DMS 273 treated with DMSO at 0.1 percent for 48 hours (cell line): ENCODE measurements at regions not wholly inside any gene's neighbourhood (a gene's known extent, or its start where the extent isn't known, plus 50 kb on each side); places are given as distances from the start of the nearest gene placed in this dataset.

ENCODE experiments used
- DNase-seq: peaks from one replicate; lab custom pipeline; 2025; lab: John Stamatoyannopoulos, UW

DNA sequence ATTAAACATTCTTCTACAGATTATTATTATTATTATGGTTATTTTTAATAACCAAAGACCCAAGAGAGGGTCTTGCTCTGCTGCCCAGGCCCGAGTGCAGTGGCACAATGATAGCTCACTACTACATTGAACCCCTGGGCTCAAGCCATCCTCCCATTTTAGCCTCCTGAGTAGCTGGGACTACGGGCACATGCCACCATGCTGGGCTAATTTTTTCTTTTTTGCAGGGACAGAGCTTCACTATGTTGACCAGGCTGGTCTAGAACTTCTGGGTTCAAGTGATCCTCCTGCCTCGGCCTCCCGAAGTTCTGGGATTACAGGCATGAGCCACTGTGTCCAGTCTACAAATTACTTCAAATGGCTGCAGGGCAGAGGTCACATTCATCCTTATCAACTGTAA is 179.8 kb downstream of the KCNRG start:
- DNase-seq, result no peak

DNA sequence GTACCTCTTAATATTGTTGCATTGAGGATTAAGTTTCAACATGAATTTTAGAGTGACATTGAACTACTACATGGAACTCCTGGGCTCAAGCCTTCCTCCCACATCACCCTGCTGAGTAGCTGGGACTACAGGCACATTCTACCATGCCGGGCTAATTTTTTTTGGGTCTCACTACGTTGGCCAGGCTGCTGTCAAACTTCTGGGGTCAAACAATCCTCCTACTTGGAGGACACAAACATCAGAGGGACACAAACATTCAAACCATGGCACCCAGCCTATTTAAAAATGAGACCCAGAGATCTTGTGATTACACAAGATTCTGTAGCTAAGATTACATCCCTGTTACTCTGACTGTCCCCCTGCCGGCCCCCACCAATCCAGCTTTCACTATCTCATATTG is 180.9 kb downstream of the KCNRG start:
- DNase-seq, result no peak

DNA sequence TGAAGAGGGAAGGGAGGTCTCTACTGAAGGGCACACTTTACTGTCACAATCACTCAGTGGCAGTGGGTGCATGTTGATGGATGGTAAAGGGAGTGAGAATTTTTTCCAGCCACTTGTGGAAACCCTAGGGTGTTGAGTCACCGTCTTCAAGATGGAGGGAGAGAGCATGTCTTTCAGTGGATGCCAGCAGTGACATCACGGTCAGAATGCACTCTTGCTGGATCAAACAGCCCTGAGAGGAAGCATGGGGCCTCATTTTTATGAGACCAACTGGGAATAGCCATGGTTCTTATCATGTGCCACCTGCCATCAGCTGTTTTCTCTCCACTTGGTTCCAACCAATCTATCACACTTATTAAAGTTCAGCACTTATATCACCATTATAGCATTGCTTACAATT is 182.5 kb downstream of the KCNRG start:
- no peak for DNase-seq

DNA sequence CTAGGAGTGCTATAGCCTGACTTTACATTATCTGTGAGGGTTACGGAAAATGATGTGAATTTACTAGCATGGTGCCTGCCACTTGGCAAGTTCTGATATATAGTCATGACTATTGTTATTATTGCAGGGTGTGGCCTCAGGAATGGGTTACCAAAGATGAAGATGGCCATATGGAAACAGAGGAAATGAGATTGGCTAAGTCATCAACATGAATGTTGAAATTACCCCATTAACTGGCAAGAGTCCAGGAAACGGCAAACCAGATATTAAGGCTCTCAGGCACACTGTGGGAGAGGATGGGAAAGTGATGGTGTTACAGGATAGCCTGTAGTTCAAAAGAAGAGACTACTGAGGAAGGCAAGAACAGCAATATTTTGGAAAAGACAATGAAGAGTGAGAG is 183.3 kb downstream of the KCNRG start:
- no peak for DNase-seq

DNA sequence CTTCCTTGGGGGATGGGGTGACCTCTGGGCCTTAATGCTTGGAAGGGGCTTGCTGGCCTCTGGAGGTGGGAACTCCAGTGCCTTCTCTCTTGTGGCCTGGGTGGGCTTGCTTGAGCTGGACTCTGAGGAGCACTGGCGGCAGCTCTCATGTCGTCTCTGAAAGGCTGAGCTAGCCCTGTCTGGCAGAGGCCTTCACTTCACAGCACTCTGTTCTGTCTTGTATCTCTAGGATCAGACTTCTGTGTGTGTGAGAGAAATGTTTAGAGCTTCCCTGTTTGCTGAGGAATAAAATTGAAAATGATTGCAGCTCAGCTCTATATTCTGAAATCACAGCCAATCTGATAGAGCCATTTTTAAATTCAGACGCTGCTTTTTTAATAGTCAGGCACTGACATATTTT is 185.3 kb downstream of the KCNRG start:
- no peak for DNase-seq

DNA sequence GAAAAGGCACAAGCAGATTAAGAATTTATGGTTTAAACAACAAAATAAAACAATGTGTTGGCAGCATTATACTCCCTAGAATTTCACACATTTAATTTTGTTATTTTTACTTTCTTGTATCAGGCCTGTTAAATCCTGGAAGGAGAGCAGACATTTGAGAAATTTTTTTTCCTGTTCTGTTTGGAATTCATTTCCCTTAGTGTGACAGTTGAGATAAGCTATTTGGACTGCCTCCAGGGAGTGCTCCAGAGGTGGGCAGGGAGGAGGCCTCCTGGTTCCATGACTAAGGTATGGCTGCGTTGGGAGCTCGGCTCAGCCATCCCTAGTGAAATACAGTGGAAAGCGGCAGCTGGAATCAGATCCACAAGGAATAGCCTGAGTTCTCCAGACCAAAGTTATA is 185.7 kb downstream of the KCNRG start:
- DNase-seq, result no peak

DNA sequence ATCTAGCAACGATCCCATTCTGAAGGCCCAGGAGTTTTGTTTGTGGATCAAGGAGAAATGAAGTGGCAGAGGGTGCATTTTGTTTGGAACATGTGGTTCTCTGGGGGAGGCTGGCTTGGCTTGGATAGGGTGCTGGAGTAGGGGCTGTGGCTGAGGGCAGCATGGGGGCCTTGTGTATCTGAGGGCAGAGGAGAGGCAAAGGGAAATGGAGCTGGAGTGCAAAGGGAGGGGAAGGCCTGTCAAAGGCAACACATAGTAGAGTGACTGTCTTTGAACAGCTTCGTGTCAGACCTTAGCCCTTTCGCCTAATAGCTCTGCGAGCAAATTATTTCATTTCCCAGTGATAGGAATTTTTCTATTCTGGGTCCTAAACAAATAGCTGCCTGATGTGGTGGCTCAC is 187.2 kb downstream of the KCNRG start:
- DNase-seq, result no peak

DNA sequence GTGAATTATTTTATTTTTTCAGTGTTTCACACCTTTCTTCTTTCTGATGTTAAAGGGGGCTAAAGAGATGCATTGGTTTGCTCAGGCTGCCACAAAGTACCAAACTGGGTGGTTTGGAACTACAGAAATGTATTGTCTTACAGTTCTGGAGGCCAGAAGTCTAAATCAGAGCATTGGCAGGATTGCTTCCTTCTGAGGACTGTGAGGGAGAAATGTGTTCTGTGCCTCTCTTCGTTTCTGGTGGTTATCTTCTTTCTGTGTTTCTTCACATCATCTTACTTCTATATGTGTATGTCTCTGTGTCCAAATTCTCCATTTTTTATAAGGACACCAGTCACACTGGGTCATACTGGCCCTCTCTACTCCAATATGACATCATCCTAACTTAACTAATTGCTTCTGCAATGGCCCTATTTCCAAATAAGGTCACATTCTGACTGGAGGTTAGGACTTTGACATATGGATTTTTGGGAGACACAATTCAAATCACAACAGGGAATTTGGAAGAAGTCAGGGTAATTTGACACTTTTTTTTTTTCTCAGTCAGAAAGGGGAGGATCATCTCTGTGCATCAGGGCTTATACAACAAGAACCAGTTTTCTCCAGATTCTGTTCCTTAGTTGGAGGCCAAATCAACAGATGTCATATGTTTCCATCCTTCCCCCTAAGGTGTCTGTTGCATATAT is 188.2 kb downstream of the KCNRG start:
- no peak for DNase-seq

DNA sequence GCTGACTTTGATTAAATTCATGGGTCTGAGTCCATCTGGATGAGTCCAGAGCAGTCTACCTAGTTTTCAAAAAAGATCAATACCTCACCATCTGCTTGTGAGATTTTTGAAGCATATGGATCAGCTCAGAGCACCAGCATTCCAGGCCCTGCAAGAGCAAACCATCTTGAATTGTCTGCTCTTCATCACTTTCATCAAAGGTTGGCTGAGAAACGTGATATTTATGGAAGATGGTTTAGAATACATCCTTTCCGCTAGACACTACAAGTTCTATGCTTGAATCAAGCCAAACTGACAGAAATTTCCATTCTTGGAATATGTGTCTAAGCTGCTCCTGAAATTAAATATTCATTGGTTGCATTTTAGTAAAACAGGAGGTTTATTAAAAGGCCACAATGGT is 190.3 kb downstream of the KCNRG start:
- DNase-seq, result no peak

DNA sequence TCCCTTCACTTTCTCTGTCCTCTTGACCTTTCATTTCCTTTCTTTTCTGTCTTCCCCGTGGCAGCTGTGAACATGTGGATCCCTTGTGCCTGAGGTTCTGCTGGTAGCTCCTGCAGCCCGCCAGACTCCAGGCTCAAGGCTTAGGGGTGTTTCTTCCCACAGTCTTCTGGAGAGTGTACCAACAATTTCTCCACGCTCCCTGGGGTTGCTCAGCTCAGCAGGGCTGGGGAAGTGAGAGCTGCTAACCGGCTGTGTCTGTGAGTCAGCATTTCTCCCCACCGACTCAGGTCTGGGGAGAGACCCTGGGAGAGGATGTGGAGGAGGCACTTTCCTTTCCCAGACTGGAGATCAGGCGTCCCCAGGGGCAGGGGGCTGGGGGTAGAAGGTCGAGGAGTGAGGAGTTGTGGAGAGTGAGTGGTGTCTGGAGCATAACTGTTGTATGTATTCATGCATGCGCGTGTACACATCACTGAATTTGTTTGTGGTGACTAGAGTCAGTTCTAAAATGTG is 193.6 kb downstream of the KCNRG start:
- no peak for DNase-seq

DNA sequence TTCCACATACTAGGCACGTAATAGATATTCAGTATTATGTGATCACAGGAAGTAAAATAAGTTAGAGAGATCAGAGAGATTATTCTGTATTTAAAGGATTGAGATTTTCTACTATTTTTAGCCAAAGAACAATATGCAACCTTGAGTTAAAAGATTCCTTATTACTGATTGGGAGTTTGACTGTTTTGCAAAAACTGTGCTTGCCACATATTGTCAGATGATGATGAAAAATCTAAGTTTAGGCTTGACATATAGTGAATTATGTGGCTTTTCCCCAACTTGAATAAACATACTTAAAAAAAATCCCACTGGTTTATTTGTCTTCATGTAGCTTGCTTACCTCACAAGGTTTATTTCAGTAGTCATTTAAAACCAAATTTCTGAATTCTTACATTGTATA is 194.4 kb downstream of the KCNRG start:
- no peak for DNase-seq

DNA sequence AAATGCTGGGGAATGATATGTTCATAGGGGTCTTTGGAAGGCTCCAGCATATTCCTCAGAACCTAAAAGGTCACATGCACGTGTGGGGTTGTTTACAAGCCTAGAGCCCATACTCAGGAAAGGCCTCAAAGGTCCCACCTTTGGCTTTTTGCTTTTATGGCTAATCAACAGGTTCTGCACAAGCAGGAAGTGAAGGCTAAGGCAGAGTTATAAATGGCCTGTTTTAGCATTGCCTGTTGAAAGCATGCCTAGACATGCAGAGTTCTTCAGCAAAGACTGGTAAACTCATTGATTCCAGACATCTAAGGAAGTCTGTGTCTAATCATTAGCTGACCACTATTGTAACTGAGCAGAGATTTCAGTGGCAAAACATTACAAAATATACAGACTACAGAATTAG is 198.3 kb downstream of the KCNRG start:
- no peak for DNase-seq

DNA sequence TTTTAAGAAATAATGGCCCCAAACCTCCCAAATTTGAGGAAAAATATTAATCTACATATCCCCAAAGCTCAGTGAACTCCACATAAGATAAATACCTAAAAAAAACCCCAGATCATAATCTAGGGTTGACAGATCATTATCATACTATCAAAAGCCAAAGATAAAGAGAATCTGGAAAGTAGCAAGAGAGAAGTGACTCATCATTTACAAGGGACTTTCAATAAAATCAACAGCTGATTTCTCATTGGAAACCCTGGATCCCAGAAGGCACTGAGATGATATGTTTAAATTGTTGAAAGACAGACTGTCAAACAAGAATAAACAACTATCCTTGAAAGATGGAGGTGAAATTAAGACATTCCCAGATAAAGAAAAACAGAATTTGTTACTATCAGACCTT is 199.3 kb downstream of the KCNRG start:
- no peak for DNase-seq

DNA sequence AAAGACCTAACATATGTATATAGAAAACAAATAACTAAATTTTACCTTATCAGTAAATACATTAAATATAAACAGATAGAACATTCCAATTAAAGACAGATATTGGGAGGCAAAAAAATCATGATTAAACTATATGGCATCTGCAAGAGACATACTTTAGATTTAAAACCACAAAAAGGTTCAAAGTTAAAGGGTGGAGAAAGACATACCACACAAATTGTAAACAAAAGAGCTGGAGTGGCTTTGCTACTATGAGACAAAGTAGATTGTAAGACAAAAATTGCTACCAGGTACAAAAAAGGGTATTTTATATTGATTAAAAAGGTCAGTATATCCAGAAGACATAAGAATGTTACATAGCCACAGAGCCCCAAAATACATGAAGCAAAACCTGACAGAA is 200.2 kb downstream of the KCNRG start:
- DNase-seq, result no peak

DNA sequence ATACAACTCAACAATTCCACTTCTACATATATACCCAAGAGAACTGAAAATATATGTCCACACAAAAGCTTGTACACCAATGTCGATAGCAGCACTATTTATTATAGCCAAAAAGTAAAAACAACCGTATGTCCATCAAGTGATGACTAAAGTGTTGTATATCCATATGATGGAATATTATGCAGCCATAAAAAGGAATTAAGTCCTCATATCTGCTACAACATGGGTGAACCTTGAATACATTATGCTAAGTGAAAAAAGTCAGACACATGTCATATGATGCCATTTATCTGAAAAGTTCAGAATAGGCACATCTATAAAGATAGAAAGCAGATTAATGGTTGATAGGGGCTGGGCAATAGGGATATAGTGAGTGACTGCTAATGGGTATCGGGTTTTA is 204.5 kb downstream of the KCNRG start:
- DNase-seq, result no peak

DNA sequence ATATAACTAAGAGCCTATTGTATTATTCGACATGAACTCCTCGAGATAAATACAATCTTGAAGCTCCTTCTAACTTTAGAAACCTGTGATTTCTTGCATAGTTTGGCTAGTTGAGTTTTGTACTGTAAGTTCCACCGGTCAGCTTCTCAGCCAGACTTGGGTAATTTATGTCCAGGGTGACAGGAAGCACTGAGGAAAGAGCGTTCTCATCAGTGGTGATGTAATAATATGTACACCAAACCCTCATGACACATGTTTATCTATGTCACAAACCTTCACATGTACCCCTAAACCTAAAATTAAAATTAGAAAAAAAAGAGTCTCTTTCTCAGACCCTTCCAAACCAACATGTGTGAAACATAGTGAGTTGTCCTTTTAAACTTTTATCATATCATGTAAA is 205.7 kb downstream of the KCNRG start:
- no peak for DNase-seq

DNA sequence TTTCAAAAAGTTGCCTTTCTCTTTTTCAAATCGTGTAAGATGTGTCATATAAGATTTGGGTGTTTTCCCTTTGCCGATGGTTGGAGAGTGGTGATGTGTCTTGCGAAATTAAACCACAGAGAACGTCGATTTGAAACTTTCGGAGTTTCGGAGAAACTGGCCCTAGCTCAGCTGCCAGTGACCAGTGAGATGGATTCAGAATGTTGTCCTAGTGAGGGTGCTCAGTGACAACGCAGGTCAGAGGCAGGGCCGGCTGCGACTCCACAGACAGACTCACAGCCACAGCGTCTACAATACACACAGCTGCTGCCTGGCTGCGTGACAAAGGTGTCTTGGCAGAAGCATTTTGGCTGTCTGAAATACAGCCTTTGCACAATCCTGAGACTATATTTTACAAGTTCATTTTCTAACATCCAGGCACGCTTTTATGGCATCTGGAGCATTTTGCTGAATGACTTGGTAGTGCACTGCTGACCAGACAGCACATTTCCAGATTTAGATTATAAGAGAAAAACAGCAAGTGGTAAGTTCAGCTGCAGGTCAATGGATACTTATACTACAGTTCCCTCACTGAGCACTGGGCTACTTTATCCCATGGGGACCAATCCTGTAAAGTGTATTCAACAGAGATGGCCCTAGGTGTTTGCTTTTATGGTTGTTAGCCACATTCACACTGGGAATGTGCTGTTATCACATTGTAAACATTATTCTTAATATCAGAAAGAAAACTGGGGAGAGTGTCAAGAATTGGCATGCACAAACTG is 207.5 kb downstream of the KCNRG start:
- DNase-seq, result no peak

DNA sequence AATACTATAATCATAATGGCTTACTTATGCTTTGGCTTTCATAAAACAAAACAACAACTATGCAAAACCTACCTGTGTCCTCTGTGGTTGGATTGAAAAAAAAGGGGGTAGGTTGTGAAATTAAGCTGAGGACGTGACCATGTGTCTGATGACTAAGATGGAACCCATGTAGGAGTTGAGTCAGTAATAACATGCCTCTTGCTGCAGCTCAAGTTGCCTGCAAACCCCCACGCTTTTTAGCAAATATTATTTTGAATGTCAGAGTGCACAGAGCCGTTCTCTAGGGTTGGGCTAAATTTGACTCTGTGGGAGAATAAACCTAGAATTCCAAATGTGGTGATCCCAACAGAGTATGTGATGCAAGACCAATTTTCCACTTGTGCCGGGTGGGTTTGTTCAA is 209.3 kb downstream of the KCNRG start:
- no peak for DNase-seq

DNA sequence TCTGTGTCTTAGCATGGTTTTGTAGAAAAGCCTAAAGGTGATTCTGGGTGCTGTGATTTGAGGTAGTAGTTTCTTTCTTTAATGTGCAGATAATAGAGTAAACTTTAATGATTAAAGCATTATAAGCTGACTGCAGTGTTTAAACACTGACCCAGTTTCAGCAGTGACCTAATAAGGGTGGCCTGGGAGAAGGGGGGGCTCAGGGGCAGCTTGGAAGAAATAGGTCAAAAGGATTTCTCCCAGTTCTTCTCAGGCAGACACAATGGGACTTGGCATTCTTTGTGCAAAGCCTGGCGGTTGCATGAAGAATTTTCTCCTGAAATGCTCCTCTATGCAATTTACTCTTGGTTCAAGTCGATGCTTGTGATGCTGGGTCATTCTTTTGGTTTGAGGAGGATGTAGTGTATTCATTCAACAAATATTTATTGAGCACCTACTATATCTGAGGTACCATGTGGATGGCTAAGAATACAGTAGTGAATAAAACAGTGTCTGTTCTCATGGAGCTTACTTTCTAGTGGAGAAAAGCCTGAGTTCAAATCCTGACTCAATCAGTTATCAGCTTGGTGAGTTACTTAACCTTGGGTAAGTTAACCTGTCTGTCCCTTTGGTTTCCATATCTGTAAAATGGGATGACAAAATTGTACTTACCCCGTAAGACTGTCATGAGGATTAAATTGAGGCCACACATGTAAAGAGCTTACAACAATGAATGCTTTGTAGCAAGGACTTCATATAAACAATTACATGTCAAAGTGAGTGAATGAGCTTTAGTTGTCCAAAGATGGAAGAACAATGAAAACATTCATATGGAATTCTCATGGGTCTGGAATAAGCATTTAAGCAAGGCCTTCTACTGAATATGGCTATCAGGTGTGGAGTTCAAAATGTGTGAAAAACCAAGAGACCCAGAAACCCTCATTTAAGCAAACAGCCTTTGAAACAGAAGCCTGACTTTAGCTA is 210.2 kb downstream of the KCNRG start:
- DNase-seq, result no peak

DNA sequence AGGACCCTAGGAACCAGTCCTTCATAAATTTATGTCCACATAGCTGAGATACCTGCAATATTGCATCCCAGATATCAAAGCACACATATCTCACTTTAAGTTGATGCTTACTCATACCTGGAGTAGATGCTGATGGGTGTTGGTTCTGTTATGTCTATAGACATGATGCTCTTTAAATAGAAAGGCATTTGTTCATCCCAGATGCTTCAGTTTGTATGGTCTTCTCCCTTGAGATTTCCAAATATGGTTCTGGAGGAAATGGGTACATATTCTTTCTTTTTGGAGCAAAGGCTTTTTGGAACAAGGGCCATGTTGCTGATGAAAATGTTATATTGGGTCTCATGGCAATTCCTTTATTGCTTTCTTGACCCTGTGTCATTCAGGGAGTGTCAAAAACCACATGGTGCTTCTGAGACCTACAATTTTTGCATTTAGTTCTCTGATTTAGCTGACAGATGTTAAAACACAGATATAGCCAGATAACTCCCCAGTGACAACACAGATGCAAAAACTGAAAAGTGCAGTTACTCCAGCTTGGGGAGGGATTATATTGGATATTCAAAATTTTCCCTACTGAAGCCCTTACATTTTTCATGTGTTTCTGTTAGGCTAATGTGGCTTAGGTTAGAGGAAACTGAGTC is 211.4 kb downstream of the KCNRG start:
- no peak for DNase-seq

DNA sequence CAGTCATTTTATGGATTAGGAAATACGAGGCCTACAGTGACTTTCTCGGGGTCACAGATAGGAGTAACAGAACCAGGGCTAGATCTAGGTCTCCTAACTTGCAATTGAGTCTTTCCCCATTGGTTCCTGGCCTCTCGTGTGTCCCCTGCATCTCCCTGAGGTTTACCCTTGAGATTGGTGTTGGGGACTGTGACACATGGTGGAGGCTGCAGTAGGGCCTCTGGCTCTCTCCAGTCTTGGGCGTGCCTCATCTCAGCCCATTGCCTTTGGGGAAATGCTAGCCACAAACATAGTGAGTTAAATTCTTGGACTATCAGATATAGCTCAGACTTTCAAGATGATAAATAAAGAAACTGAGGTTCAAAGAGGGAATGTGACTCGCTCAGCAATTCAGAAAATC is 212.1 kb downstream of the KCNRG start:
- DNase-seq, result no peak

DNA sequence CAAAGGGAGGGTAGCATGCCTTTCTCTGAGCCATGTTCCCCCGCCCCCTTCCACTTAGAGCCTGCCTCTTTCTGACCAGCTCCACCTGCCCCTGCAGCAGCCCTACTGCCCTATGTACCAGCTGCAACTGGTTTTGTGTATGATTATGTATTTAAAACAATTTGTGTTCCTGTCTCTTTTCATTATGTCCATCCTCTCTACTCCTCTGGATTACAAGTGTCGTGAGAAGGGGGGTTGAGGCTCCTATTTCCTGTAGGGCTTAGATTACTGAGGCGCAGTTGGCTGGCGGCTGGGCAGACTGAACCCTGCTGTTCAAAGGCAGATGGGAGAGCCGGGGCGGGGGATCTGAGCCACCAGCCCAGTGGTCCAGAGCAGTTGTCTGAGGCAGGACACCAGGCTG is 213.3 kb downstream of the KCNRG start:
- DNase-seq, result no peak
